Osteoblast (primary cell): ENCODE measurements at regions not wholly inside any gene's neighbourhood (a gene's known extent, or its start where the extent isn't known, plus 50 kb on each side); places are given as distances from the start of the nearest gene placed in this dataset.

Experiments
- DNase-seq: peaks from one replicate; pipeline ENCODE4 v3.0.0; 2011; ENCODE audit warnings: low spot score, mixed read lengths; ENCODE audit not compliant: insufficient read length; ENCODE audit errors: missing footprints
- H2AFZ ChIP-seq: 2 replicates; pipeline ENCODE4 v1.6.0; 2011; ENCODE audit warnings: mild to moderate bottlenecking, low read length
- H3K27ac ChIP-seq: 2 replicates; pipeline ENCODE4 v1.5.1; 2011; ENCODE audit warnings: mild to moderate bottlenecking, low read depth, low read length, moderate library complexity
- H3K27me3 ChIP-seq: 2 replicates; pipeline ENCODE4 v1.6.0; 2012; ENCODE audit warnings: mild to moderate bottlenecking, control low read depth, inconsistent platforms, low read length, moderate library complexity; ENCODE audit not compliant: insufficient read depth
- H3K36me3 ChIP-seq: 2 replicates; pipeline ENCODE4 v1.5.1; 2011; ENCODE audit warnings: mild to moderate bottlenecking, low read length, control low read depth, moderate library complexity; ENCODE audit not compliant: insufficient read depth
- H3K4me1 ChIP-seq: 2 replicates; pipeline ENCODE4 v1.5.1; 2011; ENCODE audit warnings: mild to moderate bottlenecking, low read length, control low read depth, moderate library complexity; ENCODE audit not compliant: insufficient read depth
- H3K4me2 ChIP-seq: 2 replicates; pipeline ENCODE4 v1.6.0; 2011; ENCODE audit warnings: mild to moderate bottlenecking, low read length; ENCODE audit not compliant: insufficient read depth
- H3K4me3 ChIP-seq: fragments of 200-600 bp; sonication (generic); 3 replicates; pipeline ENCODE4 v1.5.1; 2012; ENCODE audit warnings: mild to moderate bottlenecking, low read length, inconsistent platforms; ENCODE audit not compliant: insufficient read depth
- H3K79me2 ChIP-seq: 2 replicates; pipeline ENCODE4 v1.6.0; 2012; ENCODE audit warnings: mild to moderate bottlenecking, low read length, control low read depth, inconsistent platforms; ENCODE audit not compliant: insufficient read depth
- H3K9me3 ChIP-seq: 2 replicates; pipeline ENCODE4 v1.5.1; 2011; ENCODE audit warnings: low read depth, low read length, control low read depth
- H4K20me1 ChIP-seq: 2 replicates; pipeline ENCODE4 v1.6.0; 2012; ENCODE audit warnings: mild to moderate bottlenecking, low read length, control low read depth; ENCODE audit not compliant: insufficient read depth
- CTCF ChIP-seq: IDR thresholded peaks from 2 replicates; pipeline ENCODE4 v1.5.1; 2011; ENCODE audit warnings: mild to moderate bottlenecking, low read depth, low read length, moderate library complexity; ENCODE audit errors: extremely low read depth

- TF ChIP-seq CTCF: no peak
- no peak for DNase-seq
- H3K4me1 ChIP-seq: no peaks in the 10 kb centered on the region
- H3K4me2 ChIP-seq: no peak overlapping the region
- H3K27ac ChIP-seq: no peak overlapping the region
- H3K4me3 ChIP-seq: no peak overlapping the region
- H3K79me2 ChIP-seq: no peaks in the 10 kb centered on the region
- H4K20me1 ChIP-seq: no peaks in the 10 kb centered on the region
- peaks cover 2% of the 10 kb centered on the region for H3K9me3 ChIP-seq
- H3K36me3 ChIP-seq: no peaks in the 10 kb centered on the region
- H2AFZ ChIP-seq: no peak overlapping the region
- H3K27me3 ChIP-seq: no peaks in the 10 kb centered on the region
Measured at GRCh38 chr10:128865436-128866195, 601.4 kb upstream of the MGMT start.

GRCh38 chr10:128866551-128866950, 600.5 kb upstream of the MGMT start:
- no peaks in the 10 kb centered on the region for H3K36me3 ChIP-seq
- H3K9me3 ChIP-seq: peaks cover 3% of the 10 kb centered on the region
- no peak for TF ChIP-seq CTCF
- no peaks in the 10 kb centered on the region for H4K20me1 ChIP-seq
- H3K4me1 ChIP-seq: no peaks in the 10 kb centered on the region
- H3K27me3 ChIP-seq: no peaks in the 10 kb centered on the region
- H3K4me3 ChIP-seq: no peak overlapping the region
- no peak overlapping the region for H2AFZ ChIP-seq
- DNase-seq: no peak
- H3K27ac ChIP-seq: no peak overlapping the region
- H3K79me2 ChIP-seq: no peaks in the 10 kb centered on the region
- H3K4me2 ChIP-seq: no peak overlapping the region

GRCh38 chr10:128867210-128867609, 599.8 kb upstream of the MGMT start:
- no peak for DNase-seq
- TF ChIP-seq CTCF: no peak
- H3K36me3 ChIP-seq: no peaks in the 10 kb centered on the region

GRCh38 chr10:128867819-128868218, 599.2 kb upstream of the MGMT start:
- Histone ChIP-seq H2AFZ (no peak overlapping the region), H3K27me3 (no peaks in the 10 kb centered on the region), H3K79me2 (no peaks in the 10 kb centered on the region), H3K4me2 (no peak overlapping the region), H3K27ac (no peak overlapping the region), H3K36me3 (no peaks in the 10 kb centered on the region), H3K9me3 (peaks cover 3% of the 10 kb centered on the region), H3K4me1 (no peaks in the 10 kb centered on the region), H3K4me3 (no peak overlapping the region), H4K20me1 (no peaks in the 10 kb centered on the region)
- TF ChIP-seq CTCF: no peak
- no peak for DNase-seq

More at GRCh38 chr10:128867210-128867609, 599.8 kb upstream of the MGMT start:
- Histone ChIP-seq H4K20me1 (no peaks in the 10 kb centered on the region), H2AFZ (no peak overlapping the region), H3K27ac (no peak overlapping the region), H3K4me1 (no peaks in the 10 kb centered on the region), H3K4me2 (no peak overlapping the region), H3K4me3 (no peak overlapping the region), H3K9me3 (peaks cover 3% of the 10 kb centered on the region), H3K27me3 (no peaks in the 10 kb centered on the region), H3K79me2 (no peaks in the 10 kb centered on the region)
